Femur (tissue), 1 donor: ENCODE measurements at regions not wholly inside any gene's neighbourhood (a gene's known extent, or its start where the extent isn't known, plus 50 kb on each side); places are given as distances from the start of the nearest gene placed in this dataset.
"Not testable (repeated sequence)": the region's sequence is repeated elsewhere in the genome, so short reads cannot be mapped to it uniquely, and the experiment has no call there.

Source experiments
- DNase-seq: peaks from one replicate; pipeline ENCODE4 v3.0.0-alpha.2; 2017

DNA sequence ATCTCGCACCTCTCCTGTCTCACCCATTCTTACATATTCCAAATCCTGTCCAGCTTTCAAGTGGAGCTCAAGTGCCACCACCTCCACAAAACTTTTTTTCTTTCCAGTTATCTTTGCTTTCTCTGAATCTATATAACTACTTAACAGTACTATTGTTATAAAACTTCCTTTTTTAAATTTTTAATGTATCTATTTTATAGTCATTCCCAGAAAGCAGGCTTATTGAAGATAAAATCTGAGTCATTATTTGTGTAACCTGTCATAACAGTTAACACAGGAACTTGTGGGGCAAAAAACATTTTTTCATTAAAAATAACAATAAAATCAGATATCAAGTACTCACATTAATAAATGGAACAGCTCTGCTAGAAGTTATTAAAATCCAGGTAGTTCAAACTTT is 73.3 kb upstream of the ALCAM start:
- no peak for DNase-seq

DNA sequence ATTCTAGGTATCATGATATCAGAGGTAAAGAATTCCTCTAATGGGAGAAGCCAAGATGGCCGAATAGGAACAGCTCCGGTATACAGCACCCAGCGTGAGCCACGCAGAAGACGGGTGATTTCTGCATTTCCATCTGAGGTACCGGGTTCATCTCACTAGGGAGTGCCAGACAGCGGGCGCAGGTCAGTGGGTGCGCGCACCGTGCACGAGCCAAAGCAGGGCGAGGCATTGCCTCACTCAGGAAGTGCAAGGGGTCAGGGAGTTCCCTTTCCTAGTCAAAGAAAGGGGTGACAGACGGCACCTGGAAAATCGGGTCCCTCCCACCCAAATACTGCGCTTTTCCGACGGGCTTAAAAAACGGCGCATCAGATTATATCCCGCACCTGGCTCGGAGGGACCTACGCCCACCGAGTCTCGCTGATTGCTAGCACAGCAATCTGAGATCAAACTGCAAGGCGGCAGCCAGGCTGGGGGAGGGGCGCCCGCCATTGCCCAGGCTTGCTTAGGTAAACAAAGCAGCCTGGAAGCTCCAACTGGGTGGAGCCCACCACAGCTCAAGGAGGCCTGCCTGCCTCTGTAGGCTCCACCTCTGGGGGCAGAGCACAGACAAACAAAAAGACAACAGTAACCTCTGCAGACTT is 70.4 kb upstream of the ALCAM start:
- not testable (repeated sequence) for DNase-seq

DNA sequence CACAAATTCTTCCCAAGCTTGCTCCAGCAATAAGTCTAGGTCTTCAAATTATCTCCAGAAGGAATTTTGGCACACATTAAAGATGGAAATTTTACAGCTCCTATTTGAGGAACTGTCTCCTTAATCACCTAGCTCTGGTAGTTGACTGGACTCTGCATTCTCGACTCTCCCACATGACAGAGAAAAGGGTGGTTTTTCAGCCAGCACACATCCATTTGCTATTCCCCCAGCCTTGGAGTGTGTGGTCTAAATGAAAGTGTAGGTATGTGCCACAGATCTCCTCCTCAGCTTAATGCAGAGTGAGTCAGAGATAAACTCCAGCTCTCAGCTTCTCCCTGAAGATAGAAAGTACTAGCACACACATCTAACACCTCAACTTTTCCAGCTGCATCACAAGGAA is 62.2 kb upstream of the ALCAM start:
- DNase-seq, result no peak

DNA sequence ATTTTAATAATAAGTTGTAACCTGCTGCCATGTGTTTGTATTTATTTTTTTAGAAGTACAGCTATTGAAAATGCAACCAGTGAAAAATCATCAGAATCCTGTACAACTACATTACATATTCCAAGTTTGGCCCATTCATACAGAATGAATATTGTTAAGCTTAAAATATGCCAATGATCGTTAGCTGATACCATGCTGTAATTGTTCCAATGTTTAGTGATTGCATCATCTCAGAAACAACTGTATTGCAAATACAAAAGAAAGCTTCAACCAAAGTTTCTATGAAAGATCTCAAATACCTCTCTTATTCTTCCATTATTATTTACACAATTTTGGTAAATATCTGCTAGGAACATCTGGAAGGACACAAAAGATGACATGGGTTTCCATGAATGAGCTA is 51.6 kb upstream of the ALCAM start:
- DNase-seq, result no peak

DNA sequence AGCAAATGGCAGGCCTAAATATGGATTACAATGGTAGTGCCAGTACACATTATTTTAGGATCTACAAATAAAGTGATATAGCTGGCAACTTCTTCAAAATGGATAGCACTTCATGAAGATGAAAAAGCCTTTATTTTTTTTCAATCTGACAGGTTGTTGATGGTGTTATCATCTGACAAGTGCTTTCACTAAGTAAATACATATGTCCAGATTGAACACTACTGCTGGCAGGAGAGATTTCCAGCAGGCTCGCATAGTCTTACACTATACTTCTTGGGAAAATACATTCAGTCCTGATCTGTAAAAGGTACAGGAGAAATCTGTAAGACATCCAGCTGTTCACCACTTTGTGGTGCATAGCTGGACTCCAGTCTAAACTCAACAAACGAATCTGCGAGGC is 50.9 kb upstream of the ALCAM start:
- DNase-seq, result no peak

DNA sequence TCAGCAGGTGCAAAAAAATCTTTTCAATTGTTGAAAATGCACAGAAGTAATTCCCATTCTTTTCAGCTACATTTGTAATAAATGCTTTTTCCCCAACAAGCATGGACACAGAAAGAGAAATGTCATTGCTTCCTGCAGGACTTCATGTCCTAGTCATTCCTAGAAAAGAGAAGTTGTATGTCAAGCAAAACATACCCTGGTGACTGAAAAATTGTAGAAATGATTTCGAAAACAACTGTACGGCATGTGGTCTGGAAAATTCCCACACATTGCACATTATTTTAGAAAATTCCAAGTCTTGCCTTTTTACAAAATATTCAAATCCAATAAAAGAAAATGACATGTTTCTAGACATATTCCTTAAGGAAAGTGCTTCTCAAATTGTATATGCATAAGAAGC is 50.4 kb upstream of the ALCAM start:
- no peak for DNase-seq
